ENCODE measurements at regions not wholly inside any gene's neighbourhood (a gene's known extent, or its start where the extent isn't known, plus 50 kb on each side); places are given as distances from the start of the nearest gene placed in this dataset.

GRCh38 chr20:43812216-43812615 is 85.4 kb upstream of the GTSF1L start:
- no peak for DNase-seq
- in situ Hi-C loops (cut with MboI; ENCODE audit: low pct_unique_long_range_greater_than_20kb, low sequenced_read_pairs): no loop called here

GRCh38 chr20:43809206-43809819 is 82.5 kb upstream of the GTSF1L start:
- in situ Hi-C loops (cut with MboI; ENCODE audit: low pct_unique_long_range_greater_than_20kb, low sequenced_read_pairs): no loop called here
- DNase-seq: no peak

DNA sequence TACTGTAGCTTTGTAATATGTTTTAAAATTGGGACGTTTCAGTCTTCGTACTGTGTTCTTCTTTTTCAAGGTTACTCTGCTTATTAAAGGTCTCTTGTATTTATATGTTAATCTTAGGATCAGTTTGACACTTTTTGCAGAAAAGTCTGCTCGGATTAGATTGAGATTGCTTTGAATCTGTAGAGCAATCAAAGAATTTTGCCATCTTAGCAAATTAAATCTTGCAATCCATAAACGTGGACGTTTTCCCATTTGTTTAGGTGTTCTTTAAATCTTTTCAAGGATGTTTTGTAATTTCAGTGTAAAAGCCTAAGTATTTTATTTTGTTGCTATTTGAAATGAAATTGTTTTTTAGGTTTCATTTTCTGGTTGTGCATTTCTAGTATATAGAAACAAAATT is 78.0 kb upstream of the GTSF1L start:
- DNase-seq: no peak
- in situ Hi-C loops (cut with MboI; ENCODE audit: low pct_unique_long_range_greater_than_20kb, low sequenced_read_pairs): no loop called here

DNA sequence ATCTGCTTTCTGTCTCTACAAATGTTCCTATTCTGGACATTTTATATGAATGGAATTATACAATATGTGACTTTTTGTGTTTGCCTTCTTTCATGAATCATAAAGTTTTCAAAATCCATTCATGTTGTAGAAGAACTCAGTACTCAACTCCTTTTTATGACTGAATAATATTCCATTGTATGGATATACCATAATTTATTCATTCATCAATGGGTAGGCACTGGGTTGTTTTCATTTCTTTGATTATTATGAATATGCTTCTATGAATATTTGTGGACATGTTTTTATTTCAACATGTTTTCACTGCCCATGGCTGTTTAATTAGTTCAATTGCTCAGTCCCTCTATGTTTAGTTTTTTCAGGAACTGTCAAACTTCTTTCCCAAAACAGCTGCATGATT is 76.5 kb upstream of the GTSF1L start:
- in situ Hi-C loops (cut with MboI; ENCODE audit: low pct_unique_long_range_greater_than_20kb, low sequenced_read_pairs): no loop called here
- DNase-seq: no peak

DNA sequence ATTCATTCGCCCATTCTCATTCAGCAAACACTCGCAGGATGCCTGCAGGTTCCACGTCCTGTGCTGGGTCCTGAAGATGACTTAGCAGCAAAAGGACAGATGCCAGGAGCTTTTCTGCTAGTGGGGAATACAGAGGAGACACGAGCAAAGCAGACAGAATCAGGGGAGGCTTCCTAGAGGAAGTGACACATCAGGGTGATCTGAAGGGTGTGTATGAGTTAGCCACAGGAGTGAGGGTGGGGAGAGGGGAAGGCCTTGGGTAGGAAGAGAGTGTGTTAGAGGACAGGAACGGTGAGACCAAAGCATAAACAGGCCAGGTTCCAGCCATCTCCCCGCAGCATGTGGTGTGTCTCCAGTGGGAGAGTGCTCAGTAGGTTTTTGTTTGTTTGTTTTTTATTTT is 73.4 kb upstream of the GTSF1L start:
- in situ Hi-C loops (cut with MboI; ENCODE audit: low pct_unique_long_range_greater_than_20kb, low sequenced_read_pairs): no loop called here
- no peak for DNase-seq

DNA sequence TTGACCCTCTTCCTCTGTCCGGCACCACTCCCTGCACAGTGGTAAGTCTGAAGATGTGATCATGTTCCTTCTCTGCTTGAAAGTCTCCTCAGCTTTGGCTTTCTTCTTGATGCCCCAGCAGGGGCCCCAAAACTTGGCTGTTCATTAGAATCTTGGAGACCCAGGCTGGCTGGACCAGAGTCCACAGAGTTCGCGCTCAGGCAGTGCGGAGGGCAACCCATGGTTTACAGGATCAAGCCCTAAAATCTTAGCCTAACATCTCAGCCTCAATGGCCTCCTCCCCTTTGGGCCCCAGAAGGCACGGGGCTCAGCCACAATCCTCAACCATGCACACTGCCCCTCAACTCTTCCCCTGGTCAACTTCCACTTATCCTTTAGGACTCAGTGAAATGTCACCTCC is 72.9 kb upstream of the GTSF1L start:
- no peak for DNase-seq
- in situ Hi-C loops (cut with MboI; ENCODE audit: low pct_unique_long_range_greater_than_20kb, low sequenced_read_pairs): no loop called here

DNA sequence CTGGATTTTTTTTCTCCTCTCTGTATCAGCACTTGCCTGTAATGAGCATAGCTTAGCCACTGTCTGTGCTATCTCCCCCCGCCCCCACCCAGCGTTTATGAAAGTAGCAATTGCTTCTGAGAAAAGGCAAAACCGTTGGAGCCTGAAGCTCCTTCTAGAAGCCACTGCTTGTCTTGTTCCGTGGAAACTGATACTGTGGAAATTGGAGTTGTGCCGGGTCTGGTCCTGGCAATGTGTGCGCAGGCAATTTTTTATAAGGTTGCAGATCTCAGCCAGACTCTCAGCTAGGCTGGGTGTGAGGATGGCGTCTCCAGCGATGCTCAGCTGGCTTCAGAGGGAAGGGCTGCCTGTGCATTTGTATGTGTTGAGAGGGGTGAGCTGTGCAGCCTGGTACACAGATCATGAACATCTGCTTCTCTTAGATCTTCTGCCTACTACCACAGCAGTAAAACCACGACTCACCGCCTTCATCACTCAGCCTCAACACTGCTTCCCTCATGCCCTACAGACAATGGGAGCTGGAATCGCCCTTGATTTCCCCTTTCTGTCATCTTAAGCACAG is 72.4 kb upstream of the GTSF1L start:
- in situ Hi-C loops (cut with MboI; ENCODE audit: low pct_unique_long_range_greater_than_20kb, low sequenced_read_pairs): no loop called here
- no peak for DNase-seq

GRCh38 chr20:43798291-43799149 is 71.7 kb upstream of the GTSF1L start:
- DNase-seq: no peak

GRCh38 chr20:43794326-43794725 is 67.5 kb upstream of the GTSF1L start:
- no peak for DNase-seq
- in situ Hi-C loops (cut with MboI; ENCODE audit: low pct_unique_long_range_greater_than_20kb, low sequenced_read_pairs): no loop called here

More at GRCh38 chr20:43798291-43799149, 71.7 kb upstream of the GTSF1L start:
- in situ Hi-C loops (cut with MboI; ENCODE audit: low pct_unique_long_range_greater_than_20kb, low sequenced_read_pairs): no loop called here

GRCh38 chr20:43789593-43789992 is 62.8 kb upstream of the GTSF1L start:
- no peak for DNase-seq
- in situ Hi-C loops (cut with MboI; ENCODE audit: low pct_unique_long_range_greater_than_20kb, low sequenced_read_pairs): no loop called here

DNA sequence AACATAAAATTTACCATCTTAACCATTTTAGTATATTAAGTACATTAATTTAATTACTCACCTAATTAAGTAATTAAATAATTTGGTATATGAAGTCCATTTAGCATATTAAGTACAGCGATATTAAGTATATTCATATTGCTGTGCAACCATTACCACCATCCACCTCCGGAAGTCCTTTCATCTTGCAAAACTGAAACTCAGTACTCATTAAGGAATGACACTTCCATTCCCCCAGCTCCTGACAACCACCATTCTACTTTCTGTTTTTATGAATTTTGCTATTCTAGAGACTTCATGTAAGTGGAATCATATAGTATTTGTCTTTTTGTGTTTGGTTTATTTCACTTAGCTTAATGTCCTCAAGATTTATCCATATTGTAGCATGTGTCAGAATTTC is 61.1 kb upstream of the GTSF1L start:
- no peak for DNase-seq
- in situ Hi-C loops (cut with MboI; ENCODE audit: low pct_unique_long_range_greater_than_20kb, low sequenced_read_pairs): no loop called here

- no peak for DNase-seq
- in situ Hi-C loops (cut with MboI; ENCODE audit: low pct_unique_long_range_greater_than_20kb, low sequenced_read_pairs): no loop called here
These were observed 60.1 kb upstream of the GTSF1L start for GRCh38 chr20:43786885-43787284.

- in situ Hi-C loops (cut with MboI; ENCODE audit: low pct_unique_long_range_greater_than_20kb, low sequenced_read_pairs): no loop called here
- no peak for DNase-seq
These were observed 54.4 kb upstream of the GTSF1L start for GRCh38 chr20:43781215-43781614.

GRCh38 chr20:43778375-43778774 is 51.6 kb upstream of the GTSF1L start:
- in situ Hi-C loops (cut with MboI; ENCODE audit: low pct_unique_long_range_greater_than_20kb, low sequenced_read_pairs): no loop called here
- no peak for DNase-seq

GRCh38 chr20:43776691-43777090 is 49.9 kb upstream of the GTSF1L start:
- in situ Hi-C loops (cut with MboI; ENCODE audit: low pct_unique_long_range_greater_than_20kb, low sequenced_read_pairs): no loop called here
- no peak for DNase-seq

All from KBM-7 (cell line).